SK-N-SH treated with all-trans-retinoic acid at 6 μM for 48 hours (cell line): ENCODE measurements at regions not wholly inside any gene's neighbourhood (a gene's known extent, or its start where the extent isn't known, plus 50 kb on each side); places are given as distances from the start of the nearest gene placed in this dataset.

Experiments
- ARNTL ChIP-seq: fragments of 450-650 bp; formaldehyde crosslinking; IDR thresholded peaks from 2 replicates; pipeline ENCODE4 v1.5.0; 2020; ENCODE audit warnings: low read depth, mild to moderate bottlenecking, moderate library complexity, borderline replicate concordance
- BACH2 ChIP-seq: fragments of 250-450 bp; sonication (Bioruptor Pico); IDR thresholded peaks from 2 replicates; pipeline ENCODE4 v1.9.0; 2021; ENCODE audit warnings: mild to moderate bottlenecking, borderline replicate concordance
- CSRNP3 ChIP-seq: fragments of 250-450 bp; sonication (Bioruptor Pico); IDR thresholded peaks from 2 replicates; pipeline ENCODE4 v1.5.1; 2021; ENCODE audit warnings: mild to moderate bottlenecking, moderate library complexity
- GLIS3 ChIP-seq: fragments of 250-450 bp; sonication (Bioruptor Pico); IDR thresholded peaks from 2 replicates; pipeline ENCODE4 v1.5.0; 2020; ENCODE audit warnings: mild to moderate bottlenecking, moderate library complexity
- SNAI2 ChIP-seq: fragments of 250-450 bp; sonication (Bioruptor Pico); IDR thresholded peaks from 2 replicates; pipeline ENCODE4 v1.5.0; 2020; ENCODE audit warnings: mild to moderate bottlenecking, moderate library complexity
- TOX ChIP-seq: fragments of 250-450 bp; sonication (Bioruptor Pico); IDR thresholded peaks from 2 replicates; pipeline ENCODE4 v1.8.0; 2021; ENCODE audit warnings: mild to moderate bottlenecking, moderate library complexity, borderline replicate concordance
- ZFP3 ChIP-seq: fragments of 250-450 bp; sonication (Bioruptor Pico); IDR thresholded peaks from 2 replicates; pipeline ENCODE4 v1.5.0; 2020; ENCODE audit warnings: mild to moderate bottlenecking, moderate library complexity
- TF ChIP-seq, protein P1 (sequence below): fragments of 250-450 bp; sonication (Bioruptor Pico); IDR thresholded peaks from 2 replicates; pipeline ENCODE4 v1.8.0; 2020; ENCODE audit warnings: mild to moderate bottlenecking, moderate library complexity, borderline replicate concordance

- TF ChIP-seq CSRNP3 (CRISPR knock-in tag) = no peak
- no peak for TF ChIP-seq TOX (CRISPR knock-in tag)
- TF ChIP-seq, protein P1, sequence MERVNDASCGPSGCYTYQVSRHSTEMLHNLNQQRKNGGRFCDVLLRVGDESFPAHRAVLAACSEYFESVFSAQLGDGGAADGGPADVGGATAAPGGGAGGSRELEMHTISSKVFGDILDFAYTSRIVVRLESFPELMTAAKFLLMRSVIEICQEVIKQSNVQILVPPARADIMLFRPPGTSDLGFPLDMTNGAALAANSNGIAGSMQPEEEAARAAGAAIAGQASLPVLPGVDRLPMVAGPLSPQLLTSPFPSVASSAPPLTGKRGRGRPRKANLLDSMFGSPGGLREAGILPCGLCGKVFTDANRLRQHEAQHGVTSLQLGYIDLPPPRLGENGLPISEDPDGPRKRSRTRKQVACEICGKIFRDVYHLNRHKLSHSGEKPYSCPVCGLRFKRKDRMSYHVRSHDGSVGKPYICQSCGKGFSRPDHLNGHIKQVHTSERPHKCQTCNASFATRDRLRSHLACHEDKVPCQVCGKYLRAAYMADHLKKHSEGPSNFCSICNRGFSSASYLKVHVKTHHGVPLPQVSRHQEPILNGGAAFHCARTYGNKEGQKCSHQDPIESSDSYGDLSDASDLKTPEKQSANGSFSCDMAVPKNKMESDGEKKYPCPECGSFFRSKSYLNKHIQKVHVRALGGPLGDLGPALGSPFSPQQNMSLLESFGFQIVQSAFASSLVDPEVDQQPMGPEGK (CRISPR knock-in tag) = no peak
- TF ChIP-seq ZFP3 = no peak
- no peak for TF ChIP-seq ARNTL
- no peak for TF ChIP-seq SNAI2
- no peak for TF ChIP-seq GLIS3
- TF ChIP-seq BACH2 (CRISPR knock-in tag) = no peak
These were observed 84.4 kb downstream of the UNC5CL start for GRCh38 chr6:40954446-40955177.
